GM10248 (cell line): ENCODE measurements at regions not wholly inside any gene's neighbourhood (a gene's known extent, or its start where the extent isn't known, plus 50 kb on each side); places are given as distances from the start of the nearest gene placed in this dataset.

Experiments used
- CTCF ChIA-PET: fragments of 300-600 bp; sonication (Branson Sonifier 250); formaldehyde crosslinking; extraction: SDS; loops from one replicate; lab custom pipeline; 2021; ENCODE audit warnings: antibody characterized with exemption; lab: Yijun Ruan, JAX
- POLR2A ChIA-PET: fragments of 350-650 bp; sonication (Branson Sonifier 250); formaldehyde crosslinking; extraction: SDS; loops from one replicate; lab custom pipeline; 2020; ENCODE audit warnings: antibody characterized with exemption; lab: Yijun Ruan, JAX
- DNase-seq: peaks from one replicate; pipeline ENCODE4 v3.0.0; 2012; ENCODE audit errors: extremely low spot score
- CTCF ChIP-seq: IDR thresholded peaks from 2 replicates; pipeline ENCODE4 v1.5.1; 2012; ENCODE audit warnings: mild to moderate bottlenecking, low read depth; ENCODE audit errors: extremely low read depth, missing control alignments, control extremely low read depth

GRCh38 chr18:54769526-54770464, 58.5 kb upstream of the RAB27B start:
- TF ChIP-seq CTCF: no peak
- DNase-seq: no peak
- ChIA-PET CTCF (no interaction called here), POLR2A (no interaction called here)

DNA sequence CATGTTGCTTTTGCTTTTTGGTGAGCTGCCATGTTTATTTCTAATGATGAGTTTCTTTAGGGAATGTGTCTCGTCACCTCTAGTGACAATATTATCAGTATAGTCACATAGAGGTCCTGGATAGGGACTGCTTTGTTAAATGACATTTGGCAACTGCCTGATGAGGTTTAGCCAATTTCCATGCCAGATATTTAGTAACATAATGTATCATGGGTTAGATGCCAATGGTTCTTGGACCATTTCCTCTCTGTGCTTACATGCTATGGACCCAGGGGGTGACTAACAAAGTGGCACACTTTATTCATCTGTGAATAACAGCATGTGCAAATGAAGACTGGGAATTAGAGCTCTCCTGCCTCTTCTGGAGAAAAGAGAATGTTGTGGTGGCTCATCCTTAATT, 56.2 kb upstream of the RAB27B start:
- DNase-seq: no peak
- CTCF ChIA-PET: no interaction called here
- no peak for TF ChIP-seq CTCF
- POLR2A ChIA-PET: no interaction called here

DNA sequence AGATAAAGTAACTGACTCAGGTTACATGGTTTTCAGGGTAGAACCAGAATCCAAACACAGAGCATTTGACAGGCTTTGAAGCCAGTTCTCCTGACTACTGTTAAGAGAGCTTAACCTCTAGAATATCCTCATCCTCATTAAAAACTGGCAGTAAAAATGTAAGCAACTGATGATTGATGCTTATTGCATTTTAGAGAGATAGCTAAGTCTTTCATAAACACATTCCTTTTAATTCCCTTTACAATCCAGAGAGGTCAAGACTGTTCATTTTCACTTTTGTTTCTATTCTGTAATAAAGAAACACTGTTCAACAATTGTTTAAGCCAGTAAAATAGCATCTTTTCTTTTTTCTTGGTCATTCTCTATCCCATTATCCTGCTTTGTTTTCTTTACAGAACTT, 53.9 kb upstream of the RAB27B start:
- no peak for DNase-seq
- no peak for TF ChIP-seq CTCF
- ChIA-PET POLR2A (no interaction called here), CTCF (interaction anchor here (1.2 to 1.6 kb wide), 4 partner anchors 9 to 103 kb away, joined by 3 to 5 read pairs (median 4); no protein-coding TSS in a partner anchor)

GRCh38 chr18:54774981-54775665, 53.2 kb upstream of the RAB27B start:
- CTCF ChIA-PET: interaction anchor here (1.2 to 1.6 kb wide), 3 partner anchors 12 to 104 kb away, joined by 3 to 5 read pairs (median 4); no protein-coding TSS in a partner anchor

GRCh38 chr18:54775686-54776085, 52.6 kb upstream of the RAB27B start:
- TF ChIP-seq CTCF: no peak
- ChIA-PET POLR2A (no interaction called here), CTCF (no interaction called here)
- DNase-seq: no peak

More at GRCh38 chr18:54774981-54775665, 53.2 kb upstream of the RAB27B start:
- DNase-seq: no peak
- TF ChIP-seq CTCF: no peak
- POLR2A ChIA-PET: no interaction called here

- CTCF ChIA-PET: no interaction called here
- no peak for TF ChIP-seq CTCF
- POLR2A ChIA-PET: no interaction called here
- DNase-seq: no peak
These were observed 51.8 kb upstream of the RAB27B start for GRCh38 chr18:54776282-54776977.
